ENCODE measurements at regions not wholly inside any gene's neighbourhood (a gene's known extent, or its start where the extent isn't known, plus 50 kb on each side); places are given as distances from the start of the nearest gene placed in this dataset.
"Not testable (repeated sequence)": the region's sequence is repeated elsewhere in the genome, so short reads cannot be mapped to it uniquely, and the experiment has no call there.

DNA sequence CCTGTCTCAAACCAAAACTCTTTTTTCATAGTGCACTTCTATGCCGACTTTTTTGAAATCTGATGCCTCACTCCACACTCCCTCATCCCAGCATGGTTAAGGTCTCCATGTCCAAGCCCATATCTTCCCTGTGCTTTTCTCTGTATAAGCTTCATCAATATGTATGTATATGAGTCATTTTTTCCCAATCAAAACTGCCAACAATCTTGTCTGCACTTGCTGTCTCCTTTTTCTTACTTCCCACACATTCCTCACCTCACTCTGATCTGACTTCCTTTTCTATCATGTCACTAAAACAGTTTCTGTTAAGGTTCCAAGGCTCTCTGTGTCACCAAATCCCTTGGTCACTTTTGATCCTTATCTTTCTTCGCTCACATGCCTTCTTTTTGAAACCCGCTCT, 88.2 kb upstream of the GPR50 start:
- CTCF ChIA-PET, result no interaction called here
- TF ChIP-seq, protein P1, sequence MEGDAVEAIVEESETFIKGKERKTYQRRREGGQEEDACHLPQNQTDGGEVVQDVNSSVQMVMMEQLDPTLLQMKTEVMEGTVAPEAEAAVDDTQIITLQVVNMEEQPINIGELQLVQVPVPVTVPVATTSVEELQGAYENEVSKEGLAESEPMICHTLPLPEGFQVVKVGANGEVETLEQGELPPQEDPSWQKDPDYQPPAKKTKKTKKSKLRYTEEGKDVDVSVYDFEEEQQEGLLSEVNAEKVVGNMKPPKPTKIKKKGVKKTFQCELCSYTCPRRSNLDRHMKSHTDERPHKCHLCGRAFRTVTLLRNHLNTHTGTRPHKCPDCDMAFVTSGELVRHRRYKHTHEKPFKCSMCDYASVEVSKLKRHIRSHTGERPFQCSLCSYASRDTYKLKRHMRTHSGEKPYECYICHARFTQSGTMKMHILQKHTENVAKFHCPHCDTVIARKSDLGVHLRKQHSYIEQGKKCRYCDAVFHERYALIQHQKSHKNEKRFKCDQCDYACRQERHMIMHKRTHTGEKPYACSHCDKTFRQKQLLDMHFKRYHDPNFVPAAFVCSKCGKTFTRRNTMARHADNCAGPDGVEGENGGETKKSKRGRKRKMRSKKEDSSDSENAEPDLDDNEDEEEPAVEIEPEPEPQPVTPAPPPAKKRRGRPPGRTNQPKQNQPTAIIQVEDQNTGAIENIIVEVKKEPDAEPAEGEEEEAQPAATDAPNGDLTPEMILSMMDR (conservative IDR thresholded peaks at IDR 0.05; ENCODE audit: low read depth), result no peak
- POLR2A ChIA-PET (ENCODE audit: low non-redundant PET), result no interaction called here
- no peak for DNase-seq (ENCODE audit: low spot score)
- H3K27ac ChIP-seq, result no peak overlapping the region

DNA sequence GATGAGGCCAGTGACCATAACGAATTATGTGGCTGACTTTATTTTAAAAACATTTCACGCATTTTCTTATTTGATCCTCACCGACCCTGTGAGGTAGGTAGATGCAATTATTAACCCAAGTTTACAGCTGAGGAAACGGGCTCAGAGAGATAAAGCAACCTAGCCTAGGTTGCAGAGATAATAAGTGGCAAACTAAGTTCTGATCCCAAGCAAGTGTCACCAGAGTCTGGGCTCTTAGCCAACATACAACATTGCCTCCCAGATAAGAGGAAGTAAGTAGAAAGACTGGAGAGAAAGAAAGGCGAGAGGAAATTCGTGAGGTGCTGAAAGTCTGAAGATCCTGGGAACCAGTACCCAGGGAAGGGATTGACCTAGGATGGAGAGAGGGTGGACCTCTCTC, 77.4 kb upstream of the GPR50 start:
- ChIA-PET POLR2A (ENCODE audit: low non-redundant PET) (no interaction called here), CTCF (no interaction called here)
- TF ChIP-seq, protein P1 (conservative IDR thresholded peaks at IDR 0.05; ENCODE audit: low read depth), result no peak
- no peak overlapping the region for H3K27ac ChIP-seq
- DNase-seq (ENCODE audit: low spot score), result no peak

DNA sequence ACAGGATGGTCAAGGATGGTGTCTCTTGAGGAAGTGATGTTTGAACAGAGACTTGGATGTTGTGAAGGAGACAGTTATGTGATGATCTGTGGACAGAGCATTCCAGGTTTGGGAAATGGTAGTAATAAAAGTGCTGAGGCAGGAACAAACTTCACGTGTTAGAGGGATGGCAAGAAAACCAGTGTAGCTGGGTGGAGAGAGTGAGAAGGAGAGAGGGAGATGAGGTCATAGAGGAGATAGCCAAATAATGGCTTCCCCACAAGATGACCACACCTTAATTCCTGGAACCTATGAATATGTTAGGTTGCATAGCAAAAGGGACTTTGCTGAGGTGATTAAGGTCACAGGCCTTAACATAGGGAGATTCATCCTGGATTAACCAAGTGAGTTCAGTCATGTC, 75.6 kb upstream of the GPR50 start:
- no peak for DNase-seq (ENCODE audit: low spot score)
- no peak overlapping the region for H3K27ac ChIP-seq
- TF ChIP-seq, protein P1 (conservative IDR thresholded peaks at IDR 0.05; ENCODE audit: low read depth), result no peak
- ChIA-PET CTCF (no interaction called here), POLR2A (ENCODE audit: low non-redundant PET) (no interaction called here)

DNA sequence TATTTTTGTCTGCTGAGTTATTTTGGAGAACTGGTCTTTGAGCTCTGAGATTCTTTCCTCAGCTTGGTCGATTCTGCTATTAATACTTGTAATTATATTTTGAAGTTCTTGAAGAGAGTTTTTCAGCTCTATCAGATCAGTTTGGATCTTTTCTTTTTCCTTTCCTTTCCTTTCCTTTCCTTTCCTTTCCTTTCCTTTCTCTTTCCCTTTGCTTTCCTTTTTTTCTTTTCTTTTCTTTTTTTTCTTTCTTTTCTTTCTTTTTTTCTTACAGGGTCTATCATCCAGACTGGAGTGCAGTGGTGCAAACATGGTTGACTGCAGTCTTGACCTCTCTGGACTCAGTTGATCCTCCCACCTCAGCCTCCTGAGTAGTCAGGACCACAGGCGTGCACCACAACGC, 63.2 kb upstream of the GPR50 start:
- DNase-seq (ENCODE audit: low spot score); POLR2A ChIA-PET (ENCODE audit: low non-redundant PET); CTCF ChIA-PET; H3K27ac ChIP-seq: not testable (repeated sequence)
